ENCODE measurements at regions not wholly inside any gene's neighbourhood (a gene's known extent, or its start where the extent isn't known, plus 50 kb on each side); places are given as distances from the start of the nearest gene placed in this dataset.
"Not testable (repeated sequence)": the region's sequence is repeated elsewhere in the genome, so short reads cannot be mapped to it uniquely, and the experiment has no call there.

GRCh38 chr10:29880856-29881255 is 178.5 kb downstream of the JCAD start:
- no peak for DNase-seq (ENCODE audit: low spot score)

- DNase-seq (ENCODE audit: low spot score) = no peak
Measured at GRCh38 chr10:29879862-29880261, 179.5 kb downstream of the JCAD start.

GRCh38 chr10:29878492-29878891 is 180.9 kb downstream of the JCAD start:
- no peak for DNase-seq (ENCODE audit: low spot score)

- no peak for DNase-seq (ENCODE audit: low spot score)
Measured at GRCh38 chr10:29877793-29878491, 181.4 kb downstream of the JCAD start.

GRCh38 chr10:29876008-29876555 is 183.3 kb downstream of the JCAD start:
- DNase-seq (ENCODE audit: low spot score) = no peak

GRCh38 chr10:29874606-29875269 is 184.6 kb downstream of the JCAD start:
- DNase-seq (ENCODE audit: low spot score) = no peak

GRCh38 chr10:29873941-29874484 is 185.4 kb downstream of the JCAD start:
- no peak for DNase-seq (ENCODE audit: low spot score)

GRCh38 chr10:29870522-29871044 is 188.8 kb downstream of the JCAD start:
- no peak for DNase-seq (ENCODE audit: low spot score)

GRCh38 chr10:29869593-29869992 is 189.8 kb downstream of the JCAD start:
- no peak for DNase-seq (ENCODE audit: low spot score)

- DNase-seq (ENCODE audit: low spot score) = no peak
Measured at GRCh38 chr10:29866356-29866755, 193.0 kb downstream of the JCAD start.

GRCh38 chr10:29865700-29866355 is 193.6 kb downstream of the JCAD start:
- no peak for DNase-seq (ENCODE audit: low spot score)

GRCh38 chr10:29862923-29863614 is 196.3 kb downstream of the JCAD start:
- no peak for DNase-seq (ENCODE audit: low spot score)

- DNase-seq (ENCODE audit: low spot score) = no peak
Measured at GRCh38 chr10:29861811-29862505, 197.4 kb downstream of the JCAD start.

GRCh38 chr10:29861231-29861630 is 198.2 kb downstream of the JCAD start:
- DNase-seq (ENCODE audit: low spot score) = not testable (repeated sequence)

- DNase-seq (ENCODE audit: low spot score) = no peak
Measured at GRCh38 chr10:29860166-29860565, 199.2 kb downstream of the JCAD start.

- no peak for DNase-seq (ENCODE audit: low spot score)
Measured at GRCh38 chr10:29859521-29860130, 199.8 kb downstream of the JCAD start.

GRCh38 chr10:29858702-29859267 is 200.6 kb downstream of the JCAD start:
- no peak for DNase-seq (ENCODE audit: low spot score)

GRCh38 chr10:29857843-29858701 is 201.3 kb downstream of the JCAD start:
- DNase-seq (ENCODE audit: low spot score) = peak; percentile 62

GRCh38 chr10:29856295-29856694 is 203.1 kb downstream of the JCAD start:
- DNase-seq (ENCODE audit: low spot score) = no peak

Measured in iPS-NIHi11 (cell line).